MM.1S (cell line): ENCODE measurements at regions not wholly inside any gene's neighbourhood (a gene's known extent, or its start where the extent isn't known, plus 50 kb on each side); places are given as distances from the start of the nearest gene placed in this dataset.

Experiments used
- EZH2 ChIP-seq: fragments of 300-600 bp; sonication (generic); optimal IDR thresholded peaks from 2 replicates; pipeline ENCODE3; 2017; ENCODE audit warnings: low read depth, mild to moderate bottlenecking, antibody characterized with exemption, low read length, mixed read lengths
- EZH2phosphoT487 ChIP-seq: fragments of 300-600 bp; sonication (generic); IDR thresholded peaks from 2 replicates; pipeline ENCODE4 v1.6.1; 2018; ENCODE audit warnings: antibody characterized with exemption, low read length
- TF ChIP-seq, protein P1 (sequence below): fragments of 300-600 bp; sonication (generic); IDR thresholded peaks from 2 replicates; pipeline ENCODE4 v1.5.1; 2016; ENCODE audit warnings: antibody characterized with exemption, low read length, mixed read lengths

DNA sequence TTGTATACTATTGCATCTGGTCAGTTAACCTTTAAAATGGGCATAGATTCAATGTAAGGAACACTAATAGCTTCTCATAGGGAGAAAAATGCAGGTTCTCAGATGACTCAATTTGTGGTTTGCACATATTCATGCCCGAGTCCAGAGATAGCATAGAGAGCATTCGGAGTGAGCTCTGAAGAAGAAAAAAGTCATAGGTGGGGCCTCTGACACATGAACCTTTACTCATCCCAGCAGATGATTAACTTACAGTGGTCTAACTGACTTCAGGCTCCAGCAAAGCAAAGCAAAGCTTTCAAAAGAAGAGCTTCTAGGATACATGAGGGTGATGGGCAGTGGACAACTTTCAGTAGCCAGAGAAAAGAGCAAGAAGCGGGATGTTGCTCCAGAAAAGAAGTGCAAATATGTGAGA lies 55.3 kb upstream of the BTN3A2 start:
- TF ChIP-seq, protein P1, sequence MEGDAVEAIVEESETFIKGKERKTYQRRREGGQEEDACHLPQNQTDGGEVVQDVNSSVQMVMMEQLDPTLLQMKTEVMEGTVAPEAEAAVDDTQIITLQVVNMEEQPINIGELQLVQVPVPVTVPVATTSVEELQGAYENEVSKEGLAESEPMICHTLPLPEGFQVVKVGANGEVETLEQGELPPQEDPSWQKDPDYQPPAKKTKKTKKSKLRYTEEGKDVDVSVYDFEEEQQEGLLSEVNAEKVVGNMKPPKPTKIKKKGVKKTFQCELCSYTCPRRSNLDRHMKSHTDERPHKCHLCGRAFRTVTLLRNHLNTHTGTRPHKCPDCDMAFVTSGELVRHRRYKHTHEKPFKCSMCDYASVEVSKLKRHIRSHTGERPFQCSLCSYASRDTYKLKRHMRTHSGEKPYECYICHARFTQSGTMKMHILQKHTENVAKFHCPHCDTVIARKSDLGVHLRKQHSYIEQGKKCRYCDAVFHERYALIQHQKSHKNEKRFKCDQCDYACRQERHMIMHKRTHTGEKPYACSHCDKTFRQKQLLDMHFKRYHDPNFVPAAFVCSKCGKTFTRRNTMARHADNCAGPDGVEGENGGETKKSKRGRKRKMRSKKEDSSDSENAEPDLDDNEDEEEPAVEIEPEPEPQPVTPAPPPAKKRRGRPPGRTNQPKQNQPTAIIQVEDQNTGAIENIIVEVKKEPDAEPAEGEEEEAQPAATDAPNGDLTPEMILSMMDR = no peak
- TF ChIP-seq EZH2 (no peak), EZH2phosphoT487 (no peak)
